Adrenal gland (tissue), 9 donors: ENCODE measurements at regions not wholly inside any gene's neighbourhood (a gene's known extent, or its start where the extent isn't known, plus 50 kb on each side); places are given as distances from the start of the nearest gene placed in this dataset.

ENCODE experiments used
- DNase-seq, 7 donors: peaks; one replicate each; pipeline ENCODE4 v3.0.0-alpha.2; 2019 to 2020
- H3K27ac ChIP-seq, 5 donors: fragments of 200-600 bp; sonication (generic) in 4 of 5; 1 replicate in 3 of 5; 2 replicates in 2 of 5; pipeline versions ENCODE4 v1.5.1 to v1.8.0; 2016 to 2020; ENCODE audit warnings: mild to moderate bottlenecking in 1 of 5
- H3K27me3 ChIP-seq: fragments of 200-600 bp; 2 replicates; pipeline ENCODE4 v1.8.0; 2021
- H3K36me3 ChIP-seq, 2 donors: fragments of 200-600 bp; replicated peaks in 1 of 2; 1 replicate in 1 of 2; 2 replicates in 1 of 2; pipeline versions ENCODE4 v1.5.1 to v1.8.0; 2018 to 2022
- H3K4me1 ChIP-seq, 2 donors: fragments of 200-600 bp; replicated peaks in 1 of 2; 1 replicate in 1 of 2; 2 replicates in 1 of 2; pipeline versions ENCODE4 v1.5.1 to v1.8.0; 2018 to 2021
- H3K4me3 ChIP-seq, 4 donors: fragments of 200-600 bp; sonication (generic) in 3 of 4; one replicate each; pipeline ENCODE4 v1.5.1; 2016 to 2018
- H3K9me3 ChIP-seq, 3 donors: fragments of 200-600 bp; sonication (generic) in 1 of 3; replicated peaks in 1 of 3; 1 replicate in 2 of 3; 2 replicates in 1 of 3; pipeline versions ENCODE4 v1.5.1 to v1.8.0; 2016 to 2021
- CTCF ChIP-seq, 6 experiments: fragments of 450-650 bp in 4 of 6; fragments of 200-600 bp in 2 of 6; sonication (generic) in 1 of 6; IDR thresholded peaks; 1 replicate in 5 of 6; 2 replicates in 1 of 6; pipeline versions ENCODE4 v1.5.1 to v1.8.0; 2016 to 2021; ENCODE audit warnings: antibody characterized with exemption in 6 of 6, mild to moderate bottlenecking in 2 of 6, moderate library complexity in 1 of 6
- POLR2A ChIP-seq, 2 donors: fragments of 450-650 bp; IDR thresholded peaks; one replicate each; pipeline ENCODE4 v1.6.1; 2017; ENCODE audit warnings: antibody characterized with exemption in 2 of 2, mild to moderate bottlenecking in 2 of 2, moderate library complexity in 1 of 2
- WGBS, 4 donors: extraction: QIAGEN DNeasy Blood & Tissue Kit in 2 of 4; methylation state at CpG; one replicate each; pipeline versions ENCODE4 v1.1.5 to v1.1.7; 2013 to 2017; 5-methylcytosine and 5-hydroxymethylcytosine counted together
- intact Hi-C, 2 donors: fragments of 100-400 bp; cut with DNase I; formaldehyde crosslinking; loops; one replicate each; pipeline versions ENCODE4 v1.14.1 to v1.15.0; 2022 to 2023
- donor health status: healthy with polysubstance abuse.
- donor health status: Bipolar disorder and iron deficiency.
- donor health status: DM: yes; HTN: yes; CAD: no.
- donor health status: DM: no; HTN: no; CAD: no.
- donor health status: DM: no; HTN: no; CAD: no.

GRCh38 chr1:218575856-218576255 lies 230.7 kb downstream of the TGFB2 start:
- no peak overlapping the region for H3K27ac ChIP-seq

GRCh38 chr1:218582646-218583045 lies 237.5 kb downstream of the TGFB2 start:
- H3K4me1 ChIP-seq: peaks cover 0 to 3% of the 10 kb centered on the region in 2 donors
- H3K27me3 ChIP-seq: no peaks in the 10 kb centered on the region
- no peaks in the 10 kb centered on the region for H3K9me3 ChIP-seq
- DNase-seq: no peak
- no peaks in the 10 kb centered on the region for H3K36me3 ChIP-seq
- TF ChIP-seq POLR2A (IDR thresholded peaks at IDR 0.05) (no peak), CTCF (IDR thresholded peaks at IDR 0.05) (no peak)
- intact Hi-C loops: no loop called here
- H3K4me3 ChIP-seq: no peak overlapping the region
- no peak overlapping the region for H3K27ac ChIP-seq

More at GRCh38 chr1:218575856-218576255, 230.7 kb downstream of the TGFB2 start:
- WGBS, 4 donors: 52 to 73% (median 61%) methylated on average over 1 of the region's 1 CpG
- H3K36me3 ChIP-seq: no peaks in the 10 kb centered on the region
- H3K4me3 ChIP-seq: no peak overlapping the region
- no peaks in the 10 kb centered on the region for H3K4me1 ChIP-seq
- H3K27me3 ChIP-seq: no peaks in the 10 kb centered on the region
- intact Hi-C loops: no loop called here
- H3K9me3 ChIP-seq: no peaks in the 10 kb centered on the region
- DNase-seq: no peak
- no peak for TF ChIP-seq CTCF (IDR thresholded peaks at IDR 0.05)
- no peak for TF ChIP-seq POLR2A (IDR thresholded peaks at IDR 0.05)

- DNase-seq: no peak
- Histone ChIP-seq H3K27me3 (no peaks in the 10 kb centered on the region), H3K36me3 (no peaks in the 10 kb centered on the region), H3K4me1 (peaks cover 0 to 3% of the 10 kb centered on the region in 2 donors), H3K27ac (no peak overlapping the region), H3K4me3 (no peak overlapping the region), H3K9me3 (no peaks in the 10 kb centered on the region)
- TF ChIP-seq CTCF (IDR thresholded peaks at IDR 0.05) (no peak), POLR2A (IDR thresholded peaks at IDR 0.05) (no peak)
- WGBS, 4 donors: 56 to 90% (median 58%) methylated on average over 2 to 3 of the region's 3 CpGs
- intact Hi-C loops: no loop called here
These were observed 239.5 kb downstream of the TGFB2 start for GRCh38 chr1:218584418-218585155.

GRCh38 chr1:218585511-218586184 lies 240.5 kb downstream of the TGFB2 start:
- H3K27me3 ChIP-seq: no peaks in the 10 kb centered on the region
- H3K9me3 ChIP-seq: no peaks in the 10 kb centered on the region
- intact Hi-C loops: no loop called here
- no peak for TF ChIP-seq POLR2A (IDR thresholded peaks at IDR 0.05)
- TF ChIP-seq CTCF (IDR thresholded peaks at IDR 0.05): no peak
- 39 to 49% (median 45%) methylated on average over 10 of the region's 10 CpGs for WGBS, 4 donors
- peaks cover 0 to 3% of the 10 kb centered on the region in 2 donors for H3K4me1 ChIP-seq
- H3K36me3 ChIP-seq: no peaks in the 10 kb centered on the region
- H3K27ac ChIP-seq: no peak overlapping the region
- peak in 4 of 7 donors; percentile 3 to 20 (median 14) for DNase-seq
- H3K4me3 ChIP-seq: no peak overlapping the region
